ENCODE measurements at regions not wholly inside any gene's neighbourhood (a gene's known extent, or its start where the extent isn't known, plus 50 kb on each side); places are given as distances from the start of the nearest gene placed in this dataset.

GRCh38 chr20:29299811-29300578, 1957.5 kb upstream of the DEFB115 start:
- no peaks in the 10 kb centered on the region for H3K36me3 ChIP-seq
- H3K4me1 ChIP-seq: no peaks in the 10 kb centered on the region
- H3K27ac ChIP-seq: no peak overlapping the region
- H3K27me3 ChIP-seq: no peaks in the 10 kb centered on the region
- no peak overlapping the region for H3K4me3 ChIP-seq
- H3K9me3 ChIP-seq: peaks cover 0 to 55% (median 25%) of the 10 kb centered on the region in 3 donors
- TF ChIP-seq CTCF (IDR thresholded peaks at IDR 0.05): no peak
- intact Hi-C loops (cut with DNase I; ENCODE audit: low total_unique reads): no loop called here
- DNase-seq: no peak

- peaks cover 0 to 55% (median 25%) of the 10 kb centered on the region in 3 donors for H3K9me3 ChIP-seq
- H3K36me3 ChIP-seq: no peaks in the 10 kb centered on the region
- H3K4me3 ChIP-seq: no peak overlapping the region
- H3K4me1 ChIP-seq: no peaks in the 10 kb centered on the region
- intact Hi-C loops (cut with DNase I; ENCODE audit: low total_unique reads): no loop called here
- H3K27me3 ChIP-seq: no peaks in the 10 kb centered on the region
- DNase-seq: no peak
- H3K27ac ChIP-seq: no peak overlapping the region
- no peak for TF ChIP-seq CTCF (IDR thresholded peaks at IDR 0.05)
Observed at GRCh38 chr20:29300579-29301551, 1956.6 kb upstream of the DEFB115 start.

- DNase-seq: no peak
- Histone ChIP-seq H3K4me3 (no peak overlapping the region), H3K4me1 (no peaks in the 10 kb centered on the region), H3K9me3 (peaks cover 0 to 49% (median 25%) of the 10 kb centered on the region in 3 donors), H3K27me3 (no peaks in the 10 kb centered on the region), H3K36me3 (no peaks in the 10 kb centered on the region), H3K27ac (no peak overlapping the region)
- no peak for TF ChIP-seq CTCF (IDR thresholded peaks at IDR 0.05)
- intact Hi-C loops (cut with DNase I; ENCODE audit: low total_unique reads): no loop called here
Observed at GRCh38 chr20:29301624-29302259, 1955.7 kb upstream of the DEFB115 start.

- no peak for DNase-seq
Observed at GRCh38 chr20:29302979-29303644, 1954.4 kb upstream of the DEFB115 start.

More at GRCh38 chr20:29302979-29303644, 1954.4 kb upstream of the DEFB115 start:
- Histone ChIP-seq H3K27ac (no peak overlapping the region), H3K36me3 (no peaks in the 10 kb centered on the region), H3K4me1 (no peaks in the 10 kb centered on the region), H3K4me3 (no peak overlapping the region), H3K27me3 (no peaks in the 10 kb centered on the region), H3K9me3 (peaks cover 0 to 40% (median 25%) of the 10 kb centered on the region in 3 donors)
- intact Hi-C loops (cut with DNase I; ENCODE audit: low total_unique reads): no loop called here
- TF ChIP-seq CTCF (IDR thresholded peaks at IDR 0.05): no peak
